DOHH2 (cell line): ENCODE measurements at regions not wholly inside any gene's neighbourhood (a gene's known extent, or its start where the extent isn't known, plus 50 kb on each side); places are given as distances from the start of the nearest gene placed in this dataset.

ENCODE experiments used
- H3F3A ChIP-seq: fragments of 200-600 bp; sonication (generic), shearing (Covaris generic); 2 replicates; pipeline ENCODE4 v1.6.0; 2016; ENCODE audit warnings: antibody characterized with exemption, mild to moderate bottlenecking; ENCODE audit not compliant: control insufficient read depth, insufficient read depth
- H3K27ac ChIP-seq: fragments of 200-600 bp; sonication (generic); 2 replicates; pipeline ENCODE4 v1.5.1; 2014; ENCODE audit warnings: low read depth, mild to moderate bottlenecking, low read length, moderate library complexity
- H3K27me3 ChIP-seq: fragments of 200-600 bp; sonication (generic); 2 replicates; pipeline ENCODE4 v1.6.1; 2014; ENCODE audit warnings: mild to moderate bottlenecking, low read length, mixed read lengths; ENCODE audit not compliant: control insufficient read depth
- H3K36me3 ChIP-seq: fragments of 200-600 bp; sonication (generic); 2 replicates; pipeline ENCODE4 v1.6.1; 2014; ENCODE audit warnings: mild to moderate bottlenecking, low read length, moderate library complexity, mixed read lengths; ENCODE audit not compliant: control insufficient read depth
- H3K4me1 ChIP-seq: fragments of 200-600 bp; sonication (generic); 2 replicates; pipeline ENCODE4 v1.6.1; 2014; ENCODE audit warnings: mild to moderate bottlenecking, low read length, mixed read lengths; ENCODE audit not compliant: control insufficient read depth
- H3K4me2 ChIP-seq: fragments of 200-600 bp; sonication (generic); 2 replicates; pipeline ENCODE4 v1.6.0; 2014; ENCODE audit warnings: mild to moderate bottlenecking, low read length, moderate library complexity
- H3K4me3 ChIP-seq: fragments of 200-600 bp; sonication (generic); 2 replicates; pipeline ENCODE4 v1.5.1; 2014; ENCODE audit warnings: mild to moderate bottlenecking, low read length, mixed read lengths
- H3K79me2 ChIP-seq: fragments of 200-600 bp; sonication (generic); 2 replicates; pipeline ENCODE4 v1.6.1; 2014; ENCODE audit warnings: mild to moderate bottlenecking, low read length, mixed read lengths; ENCODE audit not compliant: control insufficient read depth
- H3K9me2 ChIP-seq: fragments of 200-600 bp; sonication (generic); replicated peaks from 2 replicates; pipeline ENCODE4 v1.6.1; 2014; ENCODE audit warnings: mild to moderate bottlenecking, low read length, mixed read lengths; ENCODE audit not compliant: control insufficient read depth
- H3K9me3 ChIP-seq: fragments of 200-600 bp; sonication (generic); 2 replicates; pipeline ENCODE4 v1.6.1; 2014; ENCODE audit warnings: antibody characterized with exemption, low read length, mixed read lengths; ENCODE audit not compliant: control insufficient read depth, insufficient read depth
- H4K20me1 ChIP-seq: fragments of 200-600 bp; sonication (generic); 2 replicates; pipeline ENCODE4 v1.6.0; 2014; ENCODE audit warnings: low read depth, mild to moderate bottlenecking, antibody characterized with exemption, low read length, moderate library complexity; ENCODE audit not compliant: control insufficient read depth, insufficient read depth
- CTCF ChIP-seq: fragments of 200-600 bp; sonication (generic); IDR thresholded peaks from one replicate; pipeline ENCODE4 v1.5.1; 2014; ENCODE audit warnings: antibody characterized with exemption, mild to moderate bottlenecking, low read depth, low read length; ENCODE audit not compliant: poor library complexity, severe bottlenecking
- EZH2phosphoT487 ChIP-seq: fragments of 200-600 bp; sonication (generic); IDR thresholded peaks from 2 replicates; pipeline ENCODE4 v1.6.1; 2017; ENCODE audit warnings: borderline replicate concordance, mild to moderate bottlenecking, antibody characterized with exemption, low read length, moderate library complexity, mixed read lengths

- Histone ChIP-seq H3K27ac (no peak overlapping the region), H3F3A (no peaks in the 10 kb centered on the region), H3K36me3 (no peaks in the 10 kb centered on the region), H3K4me2 (no peak overlapping the region), H3K9me3 (no peaks in the 10 kb centered on the region), H3K4me1 (no peaks in the 10 kb centered on the region), H4K20me1 (no peaks in the 10 kb centered on the region), H3K4me3 (no peak overlapping the region), H3K9me2 (no peaks in the 10 kb centered on the region), H3K79me2 (no peaks in the 10 kb centered on the region), H3K27me3 (no peaks in the 10 kb centered on the region)
- TF ChIP-seq CTCF (no peak), EZH2phosphoT487 (no peak)
Observed at GRCh38 chr21:15676935-15677334, 52.8 kb upstream of the USP25 start.

GRCh38 chr21:15679630-15680029, 50.2 kb upstream of the USP25 start:
- TF ChIP-seq CTCF (no peak), EZH2phosphoT487 (no peak)
- H3K27ac ChIP-seq, result no peak overlapping the region
- no peaks in the 10 kb centered on the region for H3K9me3 ChIP-seq

More at GRCh38 chr21:15679630-15680029, 50.2 kb upstream of the USP25 start:
- H3K4me2 ChIP-seq, result no peak overlapping the region
- no peak overlapping the region for H3K4me3 ChIP-seq
- H3K79me2 ChIP-seq, result no peaks in the 10 kb centered on the region
- H4K20me1 ChIP-seq, result no peaks in the 10 kb centered on the region
- no peaks in the 10 kb centered on the region for H3F3A ChIP-seq
- no peaks in the 10 kb centered on the region for H3K9me2 ChIP-seq
- H3K36me3 ChIP-seq, result no peaks in the 10 kb centered on the region
- no peaks in the 10 kb centered on the region for H3K27me3 ChIP-seq
- no peaks in the 10 kb centered on the region for H3K4me1 ChIP-seq
